H9 (cell line): ENCODE measurements at regions not wholly inside any gene's neighbourhood (a gene's known extent, or its start where the extent isn't known, plus 50 kb on each side); places are given as distances from the start of the nearest gene placed in this dataset.

Source experiments
- DNase-seq: peaks from one replicate; pipeline ENCODE4 v3.0.0-alpha.2; 2017
- H2AFZ ChIP-seq: one replicate; pipeline ENCODE4 v1.6.1; 2013; ENCODE audit warnings: mild to moderate bottlenecking, low read length, control low read depth, moderate library complexity
- H2AK5ac ChIP-seq: 2 replicates; pipeline ENCODE4 v1.6.1; 2013; ENCODE audit warnings: low read length, control low read depth, mixed read lengths; ENCODE audit not compliant: insufficient read length
- H2BK120ac ChIP-seq: one replicate; pipeline ENCODE4 v1.6.1; 2013; ENCODE audit warnings: low read depth, mild to moderate bottlenecking, low read length, control low read depth, inconsistent platforms; ENCODE audit not compliant: poor library complexity, severe bottlenecking
- H2BK12ac ChIP-seq: 2 replicates; pipeline ENCODE4 v1.6.1; 2013; ENCODE audit warnings: low read length, control low read depth, mixed read lengths, low read depth; ENCODE audit not compliant: insufficient read length
- H2BK15ac ChIP-seq: 2 replicates; pipeline ENCODE4 v1.6.1; 2013; ENCODE audit warnings: low read depth, low read length, control low read depth
- H2BK20ac ChIP-seq: one replicate; pipeline ENCODE4 v1.6.1; 2013; ENCODE audit warnings: low read depth, mild to moderate bottlenecking, low read length, control low read depth, inconsistent platforms; ENCODE audit not compliant: poor library complexity, severe bottlenecking
- H2BK5ac ChIP-seq: 2 replicates; pipeline ENCODE4 v1.6.1; 2013; ENCODE audit warnings: low read length, control low read depth, mixed read lengths; ENCODE audit not compliant: insufficient read length
- H3K14ac ChIP-seq: 2 replicates; pipeline ENCODE4 v1.6.1; 2013; ENCODE audit warnings: low read length, control low read depth; ENCODE audit not compliant: insufficient read depth
- H3K18ac ChIP-seq: 2 replicates; pipeline ENCODE4 v1.6.1; 2013; ENCODE audit warnings: low read depth, mild to moderate bottlenecking, mixed read lengths, low read length, control low read depth; ENCODE audit not compliant: insufficient read length
- H3K23ac ChIP-seq: 2 replicates; pipeline ENCODE4 v1.6.1; 2013; ENCODE audit warnings: low read length, control low read depth, mixed read lengths, low read depth; ENCODE audit not compliant: insufficient read length
- H3K23me2 ChIP-seq: 2 replicates; pipeline ENCODE4 v1.6.1; 2013; ENCODE audit warnings: low read depth, mild to moderate bottlenecking, mixed read lengths, low read length, control low read depth; ENCODE audit not compliant: insufficient read length, poor library complexity, severe bottlenecking
- H3K27ac ChIP-seq: 2 replicates; pipeline ENCODE4 v1.5.1; 2013; ENCODE audit warnings: low read length, control low read depth, mixed read lengths, low read depth; ENCODE audit not compliant: insufficient read length
- H3K27me3 ChIP-seq: 2 replicates; pipeline ENCODE4 v1.6.1; 2013; ENCODE audit warnings: low read length, control low read depth, inconsistent platforms; ENCODE audit not compliant: insufficient read depth
- H3K4ac ChIP-seq: 2 replicates; pipeline ENCODE4 v1.6.1; 2013; ENCODE audit warnings: low read depth, mild to moderate bottlenecking, control low read depth, inconsistent platforms, low read length, moderate library complexity
- H3K4me1 ChIP-seq: 2 replicates; pipeline ENCODE4 v1.6.1; 2013; ENCODE audit warnings: low read length, control low read depth, inconsistent platforms; ENCODE audit not compliant: insufficient read depth
- H3K4me2 ChIP-seq: 2 replicates; pipeline ENCODE4 v1.6.1; 2013; ENCODE audit warnings: low read length, control low read depth, mixed read lengths; ENCODE audit not compliant: insufficient read length, insufficient read depth
- H3K56ac ChIP-seq: 2 replicates; pipeline ENCODE4 v1.6.1; 2013; ENCODE audit warnings: low read depth, mild to moderate bottlenecking, mixed read lengths, low read length, control low read depth; ENCODE audit not compliant: insufficient read length
- H3K79me1 ChIP-seq: 2 replicates; pipeline ENCODE4 v1.6.1; 2013; ENCODE audit warnings: low read depth, mild to moderate bottlenecking, moderate library complexity, low read length, control low read depth, inconsistent platforms; ENCODE audit not compliant: insufficient read depth, poor library complexity, severe bottlenecking
- H3K79me2 ChIP-seq: 2 replicates; pipeline ENCODE4 v1.6.1; 2013; ENCODE audit warnings: low read length, control low read depth, inconsistent platforms; ENCODE audit not compliant: insufficient read depth
- H3K9ac ChIP-seq: 2 replicates; pipeline ENCODE4 v1.6.1; 2013; ENCODE audit warnings: low read length, control low read depth, mixed read lengths; ENCODE audit not compliant: insufficient read length; ENCODE audit errors: extremely low read depth
- H3K9me3 ChIP-seq: one replicate; pipeline ENCODE4 v1.6.1; 2013; ENCODE audit warnings: low read depth, low read length, inconsistent platforms; ENCODE audit not compliant: control insufficient read depth
- H3T11ph ChIP-seq: one replicate; pipeline ENCODE4 v1.6.1; 2013; ENCODE audit warnings: mild to moderate bottlenecking, low read length, control low read depth, inconsistent platforms
- H4K20me1 ChIP-seq: one replicate; pipeline ENCODE4 v1.6.1; 2013; ENCODE audit not compliant: control insufficient read depth, insufficient read length, insufficient read depth
- H4K5ac ChIP-seq: 2 replicates; pipeline ENCODE4 v1.6.1; 2013; ENCODE audit warnings: low read depth, mild to moderate bottlenecking, mixed read lengths, low read length, control low read depth; ENCODE audit not compliant: insufficient read length
- H4K8ac ChIP-seq: replicated peaks from 2 replicates; pipeline ENCODE4 v1.6.1; 2013; ENCODE audit warnings: low read length, control low read depth, mixed read lengths, low read depth; ENCODE audit not compliant: insufficient read length
- H4K91ac ChIP-seq: 2 replicates; pipeline ENCODE4 v1.6.1; 2013; ENCODE audit warnings: low read depth, mild to moderate bottlenecking, moderate library complexity, mixed read lengths, low read length, control low read depth; ENCODE audit not compliant: insufficient read length
- H3K27ac Mint-ChIP-seq, 3 experiments: 2 replicates in 2 of 3; 3 replicates in 1 of 3; pipeline ENCODE4 v1.8.0; 2020 to 2021; ENCODE audit warnings: mixed read lengths in 3 of 3, mild to moderate bottlenecking in 1 of 3, moderate library complexity in 1 of 3
- H3K27me3 Mint-ChIP-seq: 2 replicates; pipeline ENCODE4 v1.8.0; 2021; ENCODE audit warnings: low read depth, mild to moderate bottlenecking, moderate library complexity, mixed read lengths
- H3K36me3 Mint-ChIP-seq, 3 experiments: 2 replicates in 2 of 3; 3 replicates in 1 of 3; pipeline ENCODE4 v1.8.0; 2020 to 2021; ENCODE audit warnings: low read depth in 3 of 3, mixed read lengths in 3 of 3; ENCODE audit not compliant: insufficient read depth in 1 of 3
- H3K4me1 Mint-ChIP-seq, 2 experiments: 2 replicates each; pipeline ENCODE4 v1.8.0; 2020; ENCODE audit warnings: mixed read lengths in 2 of 2
- H3K4me3 Mint-ChIP-seq, 2 experiments: 2 replicates in 1 of 2; 3 replicates in 1 of 2; pipeline ENCODE4 v1.8.0; 2020 to 2021; ENCODE audit warnings: mild to moderate bottlenecking in 2 of 2, mixed read lengths in 2 of 2, moderate library complexity in 1 of 2
- H3K9me3 Mint-ChIP-seq, 2 experiments: 2 replicates in 1 of 2; 3 replicates in 1 of 2; pipeline ENCODE4 v1.8.0; 2020; ENCODE audit warnings: mild to moderate bottlenecking in 2 of 2, mixed read lengths in 2 of 2, moderate library complexity in 1 of 2
- WGBS: extraction: QIAGEN DNeasy Blood & Tissue Kit; methylation state at CpG from one replicate; pipeline ENCODE4 v1.1.7; 2013; ENCODE audit warnings: missing lambda C conversion rate, low lambda C conversion rate, mixed read lengths; ENCODE audit not compliant: insufficient read length; ENCODE audit errors: extremely low coverage; 5-methylcytosine and 5-hydroxymethylcytosine counted together
- TF ChIP-seq, protein P1 (sequence below): fragments of 200-600 bp; sonication (generic); conservative IDR thresholded peaks from 3 replicates; pipeline ENCODE4 v1.8.0; 2021; ENCODE audit warnings: antibody characterized with exemption, mild to moderate bottlenecking

DNA sequence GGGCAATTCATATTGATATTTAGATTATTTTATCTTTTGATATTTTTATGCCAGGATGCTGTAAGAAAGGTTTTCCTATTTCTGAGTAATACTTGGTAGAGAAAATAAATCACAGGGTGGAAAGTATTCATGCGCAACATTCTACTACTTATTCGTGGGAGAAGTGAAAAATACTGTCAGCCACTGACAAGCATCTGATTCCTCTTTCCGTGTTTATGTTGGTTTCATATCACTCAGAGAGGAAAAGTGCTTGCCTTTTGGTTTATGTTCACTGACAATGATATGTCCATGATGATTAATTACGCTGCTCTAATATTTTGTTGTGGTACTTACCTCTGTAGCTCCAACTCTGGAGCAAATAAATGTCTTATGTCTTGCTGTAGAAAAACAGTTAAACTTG lies 429.4 kb downstream of the EDEM1 start:
- no CpG with 5 or more reads among the region's 4 CpGs for WGBS
- TF ChIP-seq, protein P1, sequence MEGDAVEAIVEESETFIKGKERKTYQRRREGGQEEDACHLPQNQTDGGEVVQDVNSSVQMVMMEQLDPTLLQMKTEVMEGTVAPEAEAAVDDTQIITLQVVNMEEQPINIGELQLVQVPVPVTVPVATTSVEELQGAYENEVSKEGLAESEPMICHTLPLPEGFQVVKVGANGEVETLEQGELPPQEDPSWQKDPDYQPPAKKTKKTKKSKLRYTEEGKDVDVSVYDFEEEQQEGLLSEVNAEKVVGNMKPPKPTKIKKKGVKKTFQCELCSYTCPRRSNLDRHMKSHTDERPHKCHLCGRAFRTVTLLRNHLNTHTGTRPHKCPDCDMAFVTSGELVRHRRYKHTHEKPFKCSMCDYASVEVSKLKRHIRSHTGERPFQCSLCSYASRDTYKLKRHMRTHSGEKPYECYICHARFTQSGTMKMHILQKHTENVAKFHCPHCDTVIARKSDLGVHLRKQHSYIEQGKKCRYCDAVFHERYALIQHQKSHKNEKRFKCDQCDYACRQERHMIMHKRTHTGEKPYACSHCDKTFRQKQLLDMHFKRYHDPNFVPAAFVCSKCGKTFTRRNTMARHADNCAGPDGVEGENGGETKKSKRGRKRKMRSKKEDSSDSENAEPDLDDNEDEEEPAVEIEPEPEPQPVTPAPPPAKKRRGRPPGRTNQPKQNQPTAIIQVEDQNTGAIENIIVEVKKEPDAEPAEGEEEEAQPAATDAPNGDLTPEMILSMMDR: no peak
- H3T11ph ChIP-seq: no peak overlapping the region
- no peak overlapping the region for H2AK5ac ChIP-seq
- no peak overlapping the region for H3K18ac ChIP-seq
- H2BK120ac ChIP-seq: no peak overlapping the region
- no peak overlapping the region for H3K23ac ChIP-seq
- no peak overlapping the region for H3K14ac ChIP-seq
- H2BK5ac ChIP-seq: no peak overlapping the region
- Mint-ChIP-seq H3K4me1 (no peaks in the 10 kb centered on the region), H3K27me3 (no peaks in the 10 kb centered on the region; the same call in 1 of the 2 replicates), H3K4me3 (no peak overlapping the region), H3K9me3 (peaks cover 0 to 2% of the 10 kb centered on the region in 2 experiments; a peak in 1 of 5 replicates), H3K36me3 (no peaks in the 10 kb centered on the region), H3K27ac (no peak overlapping the region)
- no peak overlapping the region for H3K9ac ChIP-seq
- H3K4me2 ChIP-seq: no peak overlapping the region
- H2BK15ac ChIP-seq: no peak overlapping the region
- no peak overlapping the region for H2BK12ac ChIP-seq
- H3K27ac ChIP-seq: no peak overlapping the region
- no peak overlapping the region for H3K4ac ChIP-seq
- no peak for DNase-seq
- no peaks in the 10 kb centered on the region for H3K27me3 ChIP-seq
- H3K9me3 ChIP-seq: no peaks in the 10 kb centered on the region
- no peak overlapping the region for H3K56ac ChIP-seq
- no peaks in the 10 kb centered on the region for H3K23me2 ChIP-seq
- no peak overlapping the region for H2BK20ac ChIP-seq
- H4K8ac ChIP-seq: no peak overlapping the region
- no peak overlapping the region for H2AFZ ChIP-seq
- H3K79me2 ChIP-seq: no peaks in the 10 kb centered on the region
- no peaks in the 10 kb centered on the region for H3K79me1 ChIP-seq
- H4K20me1 ChIP-seq: no peaks in the 10 kb centered on the region
- no peaks in the 10 kb centered on the region for H3K4me1 ChIP-seq
- no peak overlapping the region for H4K91ac ChIP-seq
- H4K5ac ChIP-seq: no peak overlapping the region
